ENCODE measurements at regions not wholly inside any gene's neighbourhood (a gene's known extent, or its start where the extent isn't known, plus 50 kb on each side); places are given as distances from the start of the nearest gene placed in this dataset.

DNA sequence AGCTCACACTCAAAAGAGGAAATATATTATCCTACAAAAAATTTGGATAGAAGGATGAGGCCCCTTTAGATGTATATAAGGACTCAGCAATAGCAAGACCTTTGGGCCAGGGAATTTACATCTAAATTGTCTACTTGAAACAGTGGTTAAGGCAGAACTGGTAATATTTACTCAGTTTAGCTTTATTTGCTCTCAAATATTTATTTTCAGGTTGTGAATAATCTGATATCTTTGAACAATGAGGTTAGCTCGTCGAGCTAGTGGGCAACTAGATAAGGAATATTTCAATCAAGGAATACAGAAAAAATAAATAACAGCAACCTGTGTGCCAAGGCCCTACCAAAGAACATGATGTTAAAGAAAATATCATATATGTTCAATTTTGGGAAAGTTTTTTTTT, 966.3 kb downstream of the DTWD2 start:
- H3K23ac ChIP-seq (ENCODE audit: insufficient read length, low read depth, low read length): no peak overlapping the region
- Mint-ChIP-seq H3K4me1 (peaks cover 7 to 8% of the 10 kb centered on the region in 2 experiments), H3K27me3 (ENCODE audit: low read depth) (no peaks in the 10 kb centered on the region), H3K4me3 (no peak overlapping the region), H3K27ac (no peak overlapping the region), H3K36me3 (ENCODE audit: insufficient read depth in 1 of 3, low read depth in 3 of 3) (no peaks in the 10 kb centered on the region), H3K9me3 (no peaks in the 10 kb centered on the region)
- no peaks in the 10 kb centered on the region; the same call in 1 of the 2 replicates for H3K4me1 ChIP-seq (ENCODE audit: insufficient read depth, low read length)
- no peak overlapping the region for H2BK120ac ChIP-seq (ENCODE audit: low read depth, low read length, poor library complexity, severe bottlenecking)
- H3K18ac ChIP-seq (ENCODE audit: insufficient read length, low read depth, low read length): no peak overlapping the region
- no peak overlapping the region for H2BK12ac ChIP-seq (ENCODE audit: insufficient read length, low read depth, low read length)
- no peak overlapping the region for H3K9ac ChIP-seq (ENCODE audit: extremely low read depth, insufficient read length, low read length)
- H3T11ph ChIP-seq (ENCODE audit: low read length): no peak overlapping the region
- H3K14ac ChIP-seq (ENCODE audit: insufficient read depth, low read length): no peak overlapping the region
- H2BK15ac ChIP-seq (ENCODE audit: low read depth, low read length): no peak overlapping the region
- H2AK5ac ChIP-seq (ENCODE audit: insufficient read length, low read length): no peak overlapping the region
- no peak overlapping the region for H4K91ac ChIP-seq (ENCODE audit: insufficient read length, low read depth, low read length)
- H2BK20ac ChIP-seq (ENCODE audit: low read depth, low read length, poor library complexity, severe bottlenecking): no peak overlapping the region
- no CpG with 5 or more reads among the region's 2 CpGs for WGBS (ENCODE audit: extremely low coverage, insufficient read length, low lambda C conversion rate)
- no peak overlapping the region for H2BK5ac ChIP-seq (ENCODE audit: insufficient read length, low read length)
- H3K79me1 ChIP-seq (ENCODE audit: insufficient read depth, low read depth, low read length, poor library complexity, severe bottlenecking): no peaks in the 10 kb centered on the region
- no peak overlapping the region for H2AFZ ChIP-seq (ENCODE audit: low read length)
- no peak overlapping the region for H3K4me2 ChIP-seq (ENCODE audit: insufficient read depth, insufficient read length, low read length)
- H4K20me1 ChIP-seq (ENCODE audit: control insufficient read depth, insufficient read depth, insufficient read length): no peaks in the 10 kb centered on the region
- H4K8ac ChIP-seq (replicated peaks; ENCODE audit: insufficient read length, low read depth, low read length): no peak overlapping the region
- H3K23me2 ChIP-seq (ENCODE audit: insufficient read length, low read depth, low read length, poor library complexity, severe bottlenecking): no peaks in the 10 kb centered on the region
- H3K27ac ChIP-seq (ENCODE audit: insufficient read length, low read depth, low read length): no peak overlapping the region
- no peak for DNase-seq
- TF ChIP-seq CTCF (conservative IDR thresholded peaks at IDR 0.05): no peak
- no peak overlapping the region for H4K5ac ChIP-seq (ENCODE audit: insufficient read length, low read depth, low read length)
- H3K56ac ChIP-seq (ENCODE audit: insufficient read length, low read depth, low read length): no peak overlapping the region
- H3K79me2 ChIP-seq (ENCODE audit: insufficient read depth, low read length): no peaks in the 10 kb centered on the region
- H3K27me3 ChIP-seq (ENCODE audit: insufficient read depth, low read length): no peaks in the 10 kb centered on the region
- no peaks in the 10 kb centered on the region for H3K9me3 ChIP-seq (ENCODE audit: control insufficient read depth, low read depth, low read length)
- no peak overlapping the region for H3K4ac ChIP-seq (ENCODE audit: low read depth, low read length)
